GM21390 (cell line): ENCODE measurements at regions not wholly inside any gene's neighbourhood (a gene's known extent, or its start where the extent isn't known, plus 50 kb on each side); places are given as distances from the start of the nearest gene placed in this dataset.

Experiments used
- ATAC-seq: cut with Tn5 transposase; IDR thresholded peaks from one replicate; pipeline ENCODE4 v1.9.1; 2021; ENCODE audit not compliant: unreplicated experiment

- no peak for ATAC-seq
Observed at GRCh38 chr10:78717200-78717599, 351.6 kb upstream of the ZMIZ1 start.

DNA sequence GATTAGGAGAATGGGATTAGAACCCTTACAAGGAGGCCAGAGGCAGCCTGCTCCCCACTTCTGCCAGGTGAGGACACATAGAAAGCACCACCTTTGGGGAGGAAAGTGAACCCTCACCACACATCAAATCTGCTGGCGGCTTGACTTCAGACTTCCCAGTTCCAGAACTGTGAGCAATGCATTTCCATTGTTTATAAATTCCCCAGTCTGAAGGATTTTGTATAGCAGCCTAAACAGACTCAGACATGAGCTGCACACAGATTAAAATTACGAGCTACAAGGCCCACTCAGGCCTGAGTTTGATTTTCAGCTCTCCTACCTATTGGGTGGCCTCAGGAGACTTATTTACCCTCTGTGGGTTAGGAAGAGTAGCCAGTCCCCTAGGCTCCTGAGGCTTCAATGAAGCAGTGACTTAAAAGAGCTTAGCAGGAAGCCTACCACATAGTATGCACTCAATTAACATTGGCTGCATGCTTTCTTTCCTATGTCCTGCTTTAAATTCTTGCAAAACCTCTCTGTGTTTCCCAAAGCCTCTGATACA is 350.7 kb upstream of the ZMIZ1 start:
- no peak for ATAC-seq

- ATAC-seq: no peak
Observed at GRCh38 chr10:78719276-78719675, 349.5 kb upstream of the ZMIZ1 start.

- no peak for ATAC-seq
Observed at GRCh38 chr10:78720091-78720490, 348.7 kb upstream of the ZMIZ1 start.

DNA sequence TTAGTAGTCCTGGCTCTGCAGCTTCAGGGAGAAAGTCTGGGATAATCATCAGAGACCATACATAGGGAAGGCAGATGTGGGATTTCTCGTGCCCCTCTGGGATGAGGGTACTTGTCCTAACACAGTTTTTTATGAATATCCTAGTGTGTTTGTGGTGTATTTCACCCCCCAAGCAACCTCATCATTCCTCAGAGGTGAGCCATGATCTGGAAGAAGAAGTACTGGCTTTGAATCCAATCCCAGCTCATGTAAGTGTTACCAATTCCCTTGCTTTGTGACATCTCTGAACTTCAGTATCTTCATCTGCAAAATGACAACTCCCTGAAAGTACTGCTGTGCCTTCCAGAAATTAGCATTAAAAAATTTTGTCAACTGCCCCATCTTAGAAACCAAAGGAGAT is 347.5 kb upstream of the ZMIZ1 start:
- no peak for ATAC-seq

DNA sequence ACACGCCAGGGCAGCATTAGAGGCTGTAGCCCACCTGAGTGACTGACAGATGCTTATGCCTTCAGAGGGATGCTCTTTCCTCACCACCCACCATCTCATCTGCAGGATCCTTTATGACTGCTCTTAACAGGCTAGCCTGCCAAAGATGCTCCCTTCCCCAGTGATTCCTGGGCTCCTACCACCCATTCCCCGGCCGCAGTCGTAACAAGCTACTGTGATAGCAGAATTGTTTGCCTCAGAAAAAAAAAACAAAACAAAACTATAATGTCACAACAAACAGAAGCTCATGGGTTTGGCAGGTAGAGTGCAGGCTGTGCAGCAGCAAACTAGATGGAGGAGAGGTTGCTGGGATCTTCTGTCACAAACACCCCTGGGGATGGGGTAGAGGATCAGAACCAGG is 343.9 kb upstream of the ZMIZ1 start:
- no peak for ATAC-seq

- no peak for ATAC-seq
Observed at GRCh38 chr10:78726171-78726570, 342.6 kb upstream of the ZMIZ1 start.

DNA sequence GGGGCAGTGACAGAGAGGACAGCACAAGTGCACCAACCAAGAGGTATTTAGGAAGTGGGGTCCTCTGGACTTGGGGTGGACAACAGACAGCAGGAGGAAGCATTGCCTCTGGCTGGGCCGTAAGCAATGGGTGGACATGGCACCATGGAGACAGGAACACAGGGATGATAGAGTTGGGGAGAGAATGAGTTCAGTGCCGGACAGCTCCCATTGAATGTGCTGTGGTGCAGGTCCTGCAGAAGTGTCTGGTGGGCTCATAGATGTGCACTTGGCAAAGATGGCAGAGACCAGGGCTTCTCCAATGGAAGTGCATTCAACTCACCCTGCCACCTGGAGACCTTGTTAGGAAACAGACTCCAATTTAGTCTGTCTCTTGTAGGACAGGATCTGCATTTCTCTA is 341.5 kb upstream of the ZMIZ1 start:
- ATAC-seq: no peak

DNA sequence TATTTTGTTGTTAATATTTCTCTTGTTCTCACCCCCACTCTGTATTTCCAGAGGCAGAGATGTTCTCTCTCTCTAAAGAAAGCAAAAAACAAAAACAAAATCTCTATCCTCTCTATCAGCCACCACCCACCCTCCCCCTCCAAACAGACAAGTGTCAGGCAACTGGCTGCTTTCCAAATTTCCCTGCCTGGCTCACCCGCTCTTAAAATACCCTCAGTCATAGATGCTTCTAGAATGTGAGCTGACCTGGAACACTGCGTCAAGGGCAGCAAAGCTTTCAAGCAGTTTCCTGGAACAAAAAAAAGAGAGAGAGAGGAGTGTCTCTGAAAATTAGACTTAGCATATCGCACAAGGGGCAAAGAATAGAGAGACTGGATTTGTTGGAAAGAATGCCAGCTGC is 341.0 kb upstream of the ZMIZ1 start:
- no peak for ATAC-seq

GRCh38 chr10:78728176-78728575 is 340.6 kb upstream of the ZMIZ1 start:
- no peak for ATAC-seq

- ATAC-seq: no peak
Observed at GRCh38 chr10:78729366-78729765, 339.4 kb upstream of the ZMIZ1 start.

- ATAC-seq: no peak
Observed at GRCh38 chr10:78729800-78730199, 339.0 kb upstream of the ZMIZ1 start.

DNA sequence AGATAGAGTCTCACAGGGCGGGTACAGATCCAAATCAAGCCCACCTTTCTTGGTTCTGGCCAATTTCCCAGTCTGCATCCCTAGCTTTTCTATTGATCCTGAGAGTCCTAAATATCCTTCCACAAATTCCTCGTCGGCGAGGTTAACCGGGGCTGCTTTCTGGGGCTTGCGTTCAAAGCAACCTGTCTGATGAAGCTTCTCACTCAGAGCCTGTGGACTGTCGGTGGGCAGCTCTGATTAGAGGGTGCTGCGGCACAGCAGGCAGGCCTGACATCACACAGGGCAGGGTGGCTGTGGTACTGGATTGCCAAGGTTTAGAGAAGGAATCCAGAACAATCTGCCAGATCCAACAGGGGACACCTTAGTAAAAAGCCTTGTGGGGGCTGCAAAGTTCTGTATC is 338.0 kb upstream of the ZMIZ1 start:
- no peak for ATAC-seq

GRCh38 chr10:78731675-78732074 is 337.1 kb upstream of the ZMIZ1 start:
- ATAC-seq: no peak

DNA sequence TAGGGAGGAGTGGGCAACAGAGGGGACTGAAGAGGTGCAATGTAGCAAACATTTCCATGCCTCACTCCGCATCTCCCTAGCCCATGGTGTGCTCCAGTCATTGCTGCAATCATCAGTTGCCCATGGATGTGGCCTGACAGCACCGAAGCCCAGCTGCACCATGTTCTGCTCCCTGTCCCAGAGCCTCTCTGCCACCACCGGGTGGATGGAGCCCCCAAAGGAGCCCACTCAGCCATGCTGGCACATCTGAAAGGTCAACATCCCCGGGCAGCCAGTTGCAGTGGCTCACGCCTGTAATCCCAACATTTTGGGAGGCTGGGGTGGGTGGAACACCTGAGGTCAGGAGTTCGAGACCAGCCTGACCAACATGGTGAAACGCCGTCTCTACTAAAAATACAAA is 336.4 kb upstream of the ZMIZ1 start:
- ATAC-seq: no peak

- ATAC-seq: no peak
Observed at GRCh38 chr10:78736926-78737630, 331.7 kb upstream of the ZMIZ1 start.

DNA sequence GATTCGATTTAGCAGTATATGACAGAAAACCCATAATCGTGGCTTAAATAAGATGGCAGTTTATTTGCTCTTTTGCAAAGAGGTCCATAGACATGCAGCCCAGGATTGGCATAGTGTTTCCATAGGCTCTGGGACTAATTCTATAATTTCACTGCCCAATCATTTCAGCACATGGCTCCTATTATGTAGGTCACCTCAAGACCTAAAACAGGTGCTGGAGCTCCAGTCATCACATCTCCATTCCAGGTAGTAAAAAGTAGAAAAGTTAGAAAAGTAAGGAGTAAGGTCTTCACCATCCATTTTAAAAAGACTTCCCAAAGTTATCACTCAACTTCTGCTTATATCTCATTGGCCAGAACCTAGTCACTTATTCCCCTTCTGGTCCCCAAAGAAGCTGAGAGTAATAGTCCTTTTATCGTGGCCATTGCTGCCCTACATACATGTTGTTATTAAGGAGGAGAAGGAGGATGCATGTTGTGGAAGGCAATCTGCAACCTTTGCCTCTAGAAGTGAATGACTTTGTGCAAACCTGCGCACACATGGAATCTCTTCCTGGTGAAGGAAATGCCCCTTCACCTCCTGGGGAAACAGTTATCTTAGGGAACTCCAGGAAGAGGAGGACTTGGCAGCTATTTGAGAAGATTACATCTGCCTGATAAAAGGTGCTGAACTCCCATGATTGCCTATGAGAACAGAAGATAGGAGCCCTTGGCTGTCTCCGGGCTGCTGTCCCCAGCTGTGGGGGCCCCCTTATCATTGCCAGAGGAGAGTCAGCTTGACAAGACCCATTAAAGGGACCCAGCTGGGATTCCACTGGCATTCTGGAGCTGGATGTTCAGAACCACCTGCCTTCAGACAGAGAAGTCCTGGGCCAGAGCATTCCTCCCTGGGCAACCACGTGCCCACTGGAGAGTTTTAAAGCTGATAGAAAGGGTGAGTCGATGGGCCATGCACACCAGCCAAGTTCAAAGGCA is 330.6 kb upstream of the ZMIZ1 start:
- ATAC-seq: no peak

DNA sequence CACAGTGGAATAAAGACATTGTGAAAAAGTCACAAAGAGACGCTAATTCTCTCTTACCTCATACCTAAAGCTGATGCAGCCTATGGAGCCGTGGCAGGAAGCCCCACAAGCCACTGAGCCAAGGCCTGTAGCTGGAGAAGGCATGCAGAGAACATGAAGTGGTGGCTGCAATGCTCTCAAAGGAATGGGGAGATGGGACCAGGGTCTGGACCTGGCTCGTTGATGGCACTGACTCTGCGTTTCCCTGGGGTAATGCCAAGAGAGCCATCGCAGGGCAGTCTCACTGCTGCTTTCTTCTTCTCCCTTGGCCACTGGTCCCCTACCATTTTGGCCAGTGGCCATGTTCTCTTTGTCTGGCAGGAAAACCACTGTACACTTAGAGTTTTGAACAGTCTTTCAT is 329.9 kb upstream of the ZMIZ1 start:
- no peak for ATAC-seq

GRCh38 chr10:78739444-78740053 is 329.2 kb upstream of the ZMIZ1 start:
- no peak for ATAC-seq

DNA sequence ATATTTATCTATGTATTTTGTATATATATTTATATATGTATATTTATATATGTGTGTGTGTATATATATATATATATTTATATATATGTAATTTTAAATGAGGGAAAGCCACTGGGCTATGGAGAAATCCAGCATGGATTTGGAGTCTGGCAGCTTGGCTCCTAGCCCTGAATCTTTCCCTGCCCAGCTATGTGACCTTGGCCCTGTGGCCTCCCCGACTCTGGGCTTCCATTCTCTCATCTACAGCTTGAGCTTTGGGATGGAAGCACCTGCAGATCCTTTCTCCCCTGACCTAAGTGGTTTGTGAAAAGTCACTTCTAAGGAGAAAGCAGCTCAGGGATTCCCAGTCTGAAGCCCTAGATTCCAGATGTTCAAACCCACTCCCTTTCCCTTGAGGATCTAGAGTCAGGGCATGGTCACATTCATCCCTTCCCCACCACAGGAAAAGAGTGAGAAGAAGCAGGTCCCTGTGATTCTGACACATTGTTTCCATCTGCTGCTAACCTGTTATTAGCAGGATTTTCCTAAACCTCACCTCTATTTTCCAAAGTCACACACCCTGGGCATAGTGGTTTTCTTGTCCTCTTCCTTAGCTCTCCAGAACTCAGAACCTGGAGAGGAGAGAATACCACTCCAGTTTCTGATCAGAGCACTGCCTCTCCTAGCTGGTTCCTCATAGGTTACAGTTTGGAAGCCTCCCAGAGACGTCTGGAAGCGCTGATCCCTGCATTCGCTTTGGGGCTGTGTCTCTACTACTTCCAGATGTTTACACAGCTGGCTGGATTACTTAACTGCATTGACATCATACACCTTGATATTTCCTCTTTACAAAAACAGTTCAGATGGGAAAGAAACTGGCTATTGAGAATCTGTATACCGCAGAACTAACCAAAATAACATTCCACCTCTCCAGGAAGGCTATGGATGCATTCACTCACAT is 327.5 kb upstream of the ZMIZ1 start:
- ATAC-seq: no peak

- ATAC-seq: no peak
Observed at GRCh38 chr10:78742406-78742729, 326.4 kb upstream of the ZMIZ1 start.
